ENCODE measurements at regions not wholly inside any gene's neighbourhood (a gene's known extent, or its start where the extent isn't known, plus 50 kb on each side); places are given as distances from the start of the nearest gene placed in this dataset.

- no peaks in the 10 kb centered on the region for H3K9me3 ChIP-seq (replicated peaks; ENCODE audit: control insufficient read depth, insufficient read depth, low read depth, low read length)
- no peak overlapping the region for H3K9ac ChIP-seq (ENCODE audit: insufficient read depth in 1 of 2, low read depth in 2 of 2, low read length in 2 of 2)
- H3K4me1 ChIP-seq (replicated peaks in 1 of 2; ENCODE audit: control insufficient read depth in 2 of 2, insufficient read depth in 2 of 2, low read length in 2 of 2) = no peaks in the 10 kb centered on the region
- no peak overlapping the region for H3K27ac ChIP-seq (ENCODE audit: extremely low read depth, low read depth, low read length)
- no peak for FAIRE-seq
- H3K27me3 ChIP-seq (ENCODE audit: control insufficient read depth in 2 of 2, insufficient read depth in 2 of 2, low read length in 2 of 2) = peaks cover 8 to 16% of the 10 kb centered on the region in 2 experiments; a peak in 3 of 5 replicates
- no peak overlapping the region for H3K4me3 ChIP-seq
- no peak for ATAC-seq
- ChIA-PET CTCF (ENCODE audit: low intra/inter-chr PET ratio) (no interaction called here), POLR2A (no interaction called here)
- H3K36me3 ChIP-seq (ENCODE audit: control insufficient read depth, insufficient read depth, low read length) = no peaks in the 10 kb centered on the region
- no peak for DNase-seq (ENCODE audit: extremely low read depth in 1 of 4, low spot score in 3 of 4)
- TF ChIP-seq ILK (tag; IDR thresholded peaks at IDR 0.05; ENCODE audit: borderline replicate concordance, low read depth) (no peak), MECOM (CRISPR knock-in tag; IDR thresholded peaks at IDR 0.05) (no peak)
- in situ Hi-C loops (cut with MboI) (no loop called here), intact Hi-C loops (cut with micrococcal nuclease) (no loop called here)
- WGBS (ENCODE audit: insufficient coverage, low coverage, missing lambda C conversion rate) = 5% methylated on average over 4 of the region's 4 CpGs
- H2AFZ ChIP-seq (ENCODE audit: low read depth, low read length) = no peak overlapping the region
- no peaks in the 10 kb centered on the region for H3K9me1 ChIP-seq (ENCODE audit: control insufficient read depth, insufficient read depth, low read length)
- no peaks in the 10 kb centered on the region for H3K79me2 ChIP-seq (ENCODE audit: control insufficient read depth, insufficient read depth, low read length)
- H4K20me1 ChIP-seq (replicated peaks; ENCODE audit: control insufficient read depth, insufficient read depth, low read length) = no peaks in the 10 kb centered on the region
- no peak overlapping the region for H3K4me2 ChIP-seq (ENCODE audit: insufficient read depth, low read length)
- BruUV-seq (replicated peaks) = no TSS peak
Measured at GRCh38 chr4:4681653-4682052, 139.8 kb upstream of the STX18 start.

DNA sequence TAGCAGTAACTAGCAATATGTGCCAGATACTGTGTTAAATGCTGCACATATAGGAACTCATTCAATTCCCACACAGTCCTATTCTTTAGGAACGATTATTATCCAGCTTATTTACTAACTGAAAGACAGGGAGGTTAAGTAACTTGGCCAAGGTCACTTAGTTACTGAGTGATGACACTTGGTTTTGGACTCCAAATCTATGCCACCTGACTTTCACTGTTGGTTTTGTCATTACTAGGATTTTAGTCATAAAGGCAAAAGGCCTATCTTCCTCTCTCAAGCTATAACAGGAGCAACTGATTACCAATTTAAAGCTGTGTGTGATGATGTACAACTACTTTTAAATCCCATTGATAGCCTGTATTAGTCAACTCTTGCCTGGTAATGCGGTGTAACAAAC is 138.9 kb upstream of the STX18 start:
- in situ Hi-C loops (cut with MboI) = no loop called here
- TF ChIP-seq NR2F6 (CRISPR knock-in tag; IDR thresholded peaks at IDR 0.05) (no peak), GTF2B (IDR thresholded peaks at IDR 0.05; ENCODE audit: extremely low read depth, insufficient read length) (no peak), HMG20A (CRISPR knock-in tag; conservative IDR thresholded peaks at IDR 0.05) (no peak), GATAD2A (IDR thresholded peaks at IDR 0.05) (no peak), SIN3A (IDR thresholded peaks at IDR 0.05; ENCODE audit: borderline replicate concordance in 2 of 2, control insufficient read depth in 1 of 2, low read depth in 2 of 2, low read length in 2 of 2) (no peak), BMI1 (IDR thresholded peaks at IDR 0.05; ENCODE audit: low read length) (no peak), XRCC3 (IDR thresholded peaks at IDR 0.05) (no peak), TCF3 (CRISPR knock-in tag; IDR thresholded peaks at IDR 0.05) (no peak), ZNF253 (CRISPR knock-in tag; conservative IDR thresholded peaks at IDR 0.05) (no peak), ZNF766 (CRISPR knock-in tag; conservative IDR thresholded peaks at IDR 0.05) (no peak), CCNT2 (IDR thresholded peaks at IDR 0.05; ENCODE audit: borderline replicate concordance, extremely low read depth, insufficient read length, low read depth, low read length) (no peak), ZNF707 (CRISPR knock-in tag; conservative IDR thresholded peaks at IDR 0.05) (no peak), PHF20 (IDR thresholded peaks at IDR 0.05; ENCODE audit: partially characterized antibody) (no peak), MAFG (tag; conservative IDR thresholded peaks at IDR 0.05) (no peak), RBM22 (IDR thresholded peaks at IDR 0.05; ENCODE audit: low read depth, low read length, poor library complexity, severe bottlenecking) (no peak), POLR2B (IDR thresholded peaks at IDR 0.05; ENCODE audit: low read depth, partially characterized antibody) (no peak), ETV5 (CRISPR knock-in tag; IDR thresholded peaks at IDR 0.05; ENCODE audit: low read depth) (no peak)

More for the DNA sequence above, 138.9 kb upstream of the STX18 start:
- no peak for DNase-seq (ENCODE audit: extremely low read depth in 1 of 4, low spot score in 3 of 4)
- H3K27me3 ChIP-seq (ENCODE audit: control insufficient read depth in 2 of 2, insufficient read depth in 2 of 2, low read length in 2 of 2) = peaks cover 8 to 12% of the 10 kb centered on the region in 2 experiments; a peak in 3 of 5 replicates
- POLR2A ChIA-PET = interaction anchor here (0.9 kb wide), 1 partner anchor 11 kb away, joined by 3 read pairs; no protein-coding TSS in a partner anchor
- H3K9me3 ChIP-seq (replicated peaks; ENCODE audit: control insufficient read depth, insufficient read depth, low read depth, low read length) = no peaks in the 10 kb centered on the region
- H3K9ac ChIP-seq (ENCODE audit: insufficient read depth in 1 of 2, low read depth in 2 of 2, low read length in 2 of 2) = no peak overlapping the region
- no TSS peak for BruUV-seq (replicated peaks)
- CTCF ChIA-PET (ENCODE audit: low intra/inter-chr PET ratio) = no interaction called here
- H3K9me1 ChIP-seq (ENCODE audit: control insufficient read depth, insufficient read depth, low read length) = no peaks in the 10 kb centered on the region
- WGBS (ENCODE audit: insufficient coverage, low coverage, missing lambda C conversion rate) = 0% methylated on average over 2 of the region's 2 CpGs
- ATAC-seq = no peak
- no peaks in the 10 kb centered on the region for H3K4me1 ChIP-seq (replicated peaks in 1 of 2; ENCODE audit: control insufficient read depth in 2 of 2, insufficient read depth in 2 of 2, low read length in 2 of 2)
- no peaks in the 10 kb centered on the region for H3K79me2 ChIP-seq (ENCODE audit: control insufficient read depth, insufficient read depth, low read length)
- no peaks in the 10 kb centered on the region for H4K20me1 ChIP-seq (replicated peaks; ENCODE audit: control insufficient read depth, insufficient read depth, low read length)
- H2AFZ ChIP-seq (ENCODE audit: low read depth, low read length) = no peak overlapping the region
- no peak overlapping the region for H3K27ac ChIP-seq (ENCODE audit: extremely low read depth, low read depth, low read length)
- intact Hi-C loops (cut with micrococcal nuclease) = no loop called here
- no peak overlapping the region for H3K4me2 ChIP-seq (ENCODE audit: insufficient read depth, low read length)
- H3K4me3 ChIP-seq = no peak overlapping the region
- no peak for FAIRE-seq
- H3K36me3 ChIP-seq (ENCODE audit: control insufficient read depth, insufficient read depth, low read length) = no peaks in the 10 kb centered on the region

Data from K562 (cell line).